Right lobe of liver (tissue), 4 donors: ENCODE measurements at regions not wholly inside any gene's neighbourhood (a gene's known extent, or its start where the extent isn't known, plus 50 kb on each side); places are given as distances from the start of the nearest gene placed in this dataset.

Experiments used
- CTCF ChIP-seq, 4 donors: fragments of 200-600 bp in 3 of 4; fragments of 450-650 bp in 1 of 4; IDR thresholded peaks; one replicate each; pipeline versions ENCODE4 v1.5.1 to v1.8.0; 2016 to 2022; ENCODE audit warnings: antibody characterized with exemption in 4 of 4, mild to moderate bottlenecking in 2 of 4
- POLR2A ChIP-seq: fragments of 450-650 bp; IDR thresholded peaks from one replicate; pipeline ENCODE4 v1.6.1; 2017; ENCODE audit warnings: antibody characterized with exemption, mild to moderate bottlenecking
- donor health status: DM: no; HTN: no; CAD: no.
- donor health status: DM: no; HTN: no; CAD: no.
- donor health status: DM: no; HTN: yes; CAD: no.

GRCh38 chr1:195763146-195763906 is 844.9 kb downstream of the KCNT2 start:
- TF ChIP-seq CTCF (IDR thresholded peaks at IDR 0.05) (no peak), POLR2A (no peak)
